HG03565 (cell line): ENCODE measurements at regions not wholly inside any gene's neighbourhood (a gene's known extent, or its start where the extent isn't known, plus 50 kb on each side); places are given as distances from the start of the nearest gene placed in this dataset.
"Not testable (repeated sequence)": the region's sequence is repeated elsewhere in the genome, so short reads cannot be mapped to it uniquely, and the experiment has no call there.

Experiments used
- ATAC-seq: cut with Tn5 transposase; IDR thresholded peaks from one replicate; pipeline ENCODE4 v1.9.1; 2021; ENCODE audit warnings: mild to moderate bottlenecking, moderate library complexity; ENCODE audit not compliant: unreplicated experiment

- no peak for ATAC-seq
These were observed 352.3 kb downstream of the PYDC2 start for GRCh38 chr3:191813245-191813644.

- no peak for ATAC-seq
These were observed 387.9 kb downstream of the PYDC2 start for GRCh38 chr3:191848818-191849217.

GRCh38 chr3:191859531-191859930 is 398.6 kb downstream of the PYDC2 start:
- ATAC-seq = no peak

GRCh38 chr3:191869738-191870415 is 408.9 kb downstream of the PYDC2 start:
- ATAC-seq = no peak

- no peak for ATAC-seq
These were observed 412.8 kb downstream of the PYDC2 start for GRCh38 chr3:191873736-191874135.

GRCh38 chr3:191882289-191882688 is 421.3 kb downstream of the PYDC2 start:
- no peak for ATAC-seq

GRCh38 chr3:191884132-191884531 is 423.2 kb downstream of the PYDC2 start:
- no peak for ATAC-seq

- ATAC-seq = no peak
These were observed 428.1 kb downstream of the PYDC2 start for GRCh38 chr3:191889106-191889505.

GRCh38 chr3:191889756-191890155 is 428.8 kb downstream of the PYDC2 start:
- no peak for ATAC-seq

- ATAC-seq = no peak
These were observed 433.4 kb downstream of the PYDC2 start for GRCh38 chr3:191894406-191894805.

- no peak for ATAC-seq
These were observed 440.8 kb downstream of the PYDC2 start for GRCh38 chr3:191901741-191902140.

- ATAC-seq = no peak
These were observed 451.7 kb downstream of the PYDC2 start for GRCh38 chr3:191912616-191913204.

GRCh38 chr3:191915712-191916111 is 454.7 kb downstream of the PYDC2 start:
- no peak for ATAC-seq

GRCh38 chr3:191919491-191920026 is 458.6 kb downstream of the PYDC2 start:
- no peak for ATAC-seq

GRCh38 chr3:191922570-191922969 is 461.6 kb downstream of the PYDC2 start:
- no peak for ATAC-seq

GRCh38 chr3:191927183-191927817 is 466.3 kb downstream of the PYDC2 start:
- ATAC-seq = not testable (repeated sequence)

- ATAC-seq = not testable (repeated sequence)
These were observed 467.0 kb downstream of the PYDC2 start for GRCh38 chr3:191927998-191928397.

- no peak for ATAC-seq
These were observed 483.9 kb downstream of the PYDC2 start for GRCh38 chr3:191944835-191945234.

- no peak for ATAC-seq
These were observed 491.2 kb downstream of the PYDC2 start for GRCh38 chr3:191952186-191952585.

- no peak for ATAC-seq
These were observed 491.6 kb downstream of the PYDC2 start for GRCh38 chr3:191952609-191953008.

- ATAC-seq = no peak
These were observed 498.2 kb downstream of the PYDC2 start for GRCh38 chr3:191958980-191959671.
